ENCODE measurements at regions not wholly inside any gene's neighbourhood (a gene's known extent, or its start where the extent isn't known, plus 50 kb on each side); places are given as distances from the start of the nearest gene placed in this dataset.
"Not testable (repeated sequence)": the region's sequence is repeated elsewhere in the genome, so short reads cannot be mapped to it uniquely, and the experiment has no call there.

- TF ChIP-seq CTCF (IDR thresholded peaks at IDR 0.05) = no peak
- H3K9me3 ChIP-seq = no peaks in the 10 kb centered on the region
- no peaks in the 10 kb centered on the region for H3K27me3 ChIP-seq (ENCODE audit: insufficient read depth in 3 of 3, low read length in 2 of 3)
- intact Hi-C loops (cut with DNase I) = no loop called here
- H3K27ac ChIP-seq = no peak overlapping the region
- WGBS, 3 donors = 55 to 88% (median 76%) methylated on average over 1 of the region's 1 CpG
- no peak overlapping the region for H3K4me3 ChIP-seq
- ATAC-seq (no peak), DNase-seq (no peak)
- H3K36me3 ChIP-seq (ENCODE audit: insufficient read depth in 1 of 2, low read depth in 1 of 2) = no peaks in the 10 kb centered on the region
- no peaks in the 10 kb centered on the region for H3K4me1 ChIP-seq
These were observed 97.9 kb downstream of the TPBG start for GRCh38 chr6:82461536-82461935.

GRCh38 chr6:82467338-82467737 is 103.7 kb downstream of the TPBG start:
- H3K27ac ChIP-seq = no peak overlapping the region
- H3K4me3 ChIP-seq = no peak overlapping the region
- H3K36me3 ChIP-seq (ENCODE audit: insufficient read depth in 1 of 2, low read depth in 1 of 2) = no peaks in the 10 kb centered on the region
- no peak for DNase-seq
- no peak for TF ChIP-seq CTCF (IDR thresholded peaks at IDR 0.05)
- H3K4me1 ChIP-seq = no peaks in the 10 kb centered on the region
- intact Hi-C loops (cut with DNase I) = no loop called here
- ATAC-seq = no peak
- no peaks in the 10 kb centered on the region for H3K9me3 ChIP-seq
- no peaks in the 10 kb centered on the region for H3K27me3 ChIP-seq (ENCODE audit: insufficient read depth in 3 of 3, low read length in 2 of 3)

- 88 to 97% (median 91%) methylated on average over 7 to 8 of the region's 8 CpGs for WGBS, 3 donors
- H3K27ac ChIP-seq; H3K27me3 ChIP-seq (ENCODE audit: insufficient read depth in 3 of 3, low read length in 2 of 3); H3K4me3 ChIP-seq; H3K4me1 ChIP-seq; H3K9me3 ChIP-seq; intact Hi-C loops (cut with DNase I); ATAC-seq; H3K36me3 ChIP-seq (ENCODE audit: insufficient read depth in 1 of 2, low read depth in 1 of 2); DNase-seq: not testable (repeated sequence)
These were observed 106.5 kb downstream of the TPBG start for GRCh38 chr6:82470123-82470522.

GRCh38 chr6:82475106-82475505 is 111.5 kb downstream of the TPBG start:
- DNase-seq; intact Hi-C loops (cut with DNase I); H3K36me3 ChIP-seq (ENCODE audit: insufficient read depth in 1 of 2, low read depth in 1 of 2); H3K4me3 ChIP-seq; H3K27ac ChIP-seq; H3K27me3 ChIP-seq (ENCODE audit: insufficient read depth in 3 of 3, low read length in 2 of 3); H3K9me3 ChIP-seq; H3K4me1 ChIP-seq; ATAC-seq: not testable (repeated sequence)
- WGBS, 3 donors = 89 to 94% (median 90%) methylated on average over 5 of the region's 5 CpGs

GRCh38 chr6:82484001-82484400 is 120.4 kb downstream of the TPBG start:
- 82 to 88% (median 88%) methylated on average over 3 of the region's 3 CpGs for WGBS, 3 donors

More at GRCh38 chr6:82484001-82484400, 120.4 kb downstream of the TPBG start:
- intact Hi-C loops (cut with DNase I) = no loop called here
- no peaks in the 10 kb centered on the region for H3K4me1 ChIP-seq
- H3K4me3 ChIP-seq = no peak overlapping the region
- no peak for ATAC-seq
- H3K36me3 ChIP-seq (ENCODE audit: insufficient read depth in 1 of 2, low read depth in 1 of 2) = no peaks in the 10 kb centered on the region
- peaks cover 12% of the 10 kb centered on the region for H3K9me3 ChIP-seq
- no peak for TF ChIP-seq CTCF (IDR thresholded peaks at IDR 0.05)
- no peak overlapping the region for H3K27ac ChIP-seq
- no peak for DNase-seq
- H3K27me3 ChIP-seq (ENCODE audit: insufficient read depth in 3 of 3, low read length in 2 of 3) = no peaks in the 10 kb centered on the region

Measured in psoas muscle (tissue), 7 donors.